ENCODE measurements at regions not wholly inside any gene's neighbourhood (a gene's known extent, or its start where the extent isn't known, plus 50 kb on each side); places are given as distances from the start of the nearest gene placed in this dataset.
"Not testable (repeated sequence)": the region's sequence is repeated elsewhere in the genome, so short reads cannot be mapped to it uniquely, and the experiment has no call there.

- not testable (repeated sequence) for DNase-seq (ENCODE audit: low spot score)
Observed at GRCh38 chr1:220475608-220476007, 52.3 kb upstream of the MARK1 start.

- DNase-seq (ENCODE audit: low spot score) = not testable (repeated sequence)
Observed at GRCh38 chr1:220475141-220475540, 52.8 kb upstream of the MARK1 start.

- no peak for DNase-seq (ENCODE audit: low spot score)
Observed at GRCh38 chr1:220473440-220473839, 54.5 kb upstream of the MARK1 start.

GRCh38 chr1:220462752-220463151 is 65.2 kb upstream of the MARK1 start:
- no peak for DNase-seq (ENCODE audit: low spot score)

GRCh38 chr1:220458936-220459335 is 69.0 kb upstream of the MARK1 start:
- no peak for DNase-seq (ENCODE audit: low spot score)

GRCh38 chr1:220457957-220458609 is 69.9 kb upstream of the MARK1 start:
- DNase-seq (ENCODE audit: low spot score) = no peak

- no peak for DNase-seq (ENCODE audit: low spot score)
Observed at GRCh38 chr1:220455559-220455958, 72.4 kb upstream of the MARK1 start.

GRCh38 chr1:220454155-220454777 is 73.7 kb upstream of the MARK1 start:
- no peak for DNase-seq (ENCODE audit: low spot score)

- no peak for DNase-seq (ENCODE audit: low spot score)
Observed at GRCh38 chr1:220453371-220453770, 74.6 kb upstream of the MARK1 start.

GRCh38 chr1:220451532-220451931 is 76.4 kb upstream of the MARK1 start:
- DNase-seq (ENCODE audit: low spot score) = no peak

- DNase-seq (ENCODE audit: low spot score) = no peak
Observed at GRCh38 chr1:220450927-220451326, 77.0 kb upstream of the MARK1 start.

- no peak for DNase-seq (ENCODE audit: low spot score)
Observed at GRCh38 chr1:220448217-220448616, 79.7 kb upstream of the MARK1 start.

- DNase-seq (ENCODE audit: low spot score) = not testable (repeated sequence)
Observed at GRCh38 chr1:220444586-220444985, 83.3 kb upstream of the MARK1 start.

GRCh38 chr1:220441211-220441610 is 86.7 kb upstream of the MARK1 start:
- no peak for DNase-seq (ENCODE audit: low spot score)

GRCh38 chr1:220438741-220439140 is 89.2 kb upstream of the MARK1 start:
- DNase-seq (ENCODE audit: low spot score) = no peak

- DNase-seq (ENCODE audit: low spot score) = no peak
Observed at GRCh38 chr1:220432408-220432807, 95.5 kb upstream of the MARK1 start.

GRCh38 chr1:220431554-220432239 is 96.2 kb upstream of the MARK1 start:
- no peak for DNase-seq (ENCODE audit: low spot score)

- DNase-seq (ENCODE audit: low spot score) = no peak
Observed at GRCh38 chr1:220430586-220430985, 97.3 kb upstream of the MARK1 start.

GRCh38 chr1:220430059-220430458 is 97.9 kb upstream of the MARK1 start:
- no peak for DNase-seq (ENCODE audit: low spot score)

- DNase-seq (ENCODE audit: low spot score) = no peak
Observed at GRCh38 chr1:220426989-220427388, 100.9 kb upstream of the MARK1 start.

- DNase-seq (ENCODE audit: low spot score) = no peak
Observed at GRCh38 chr1:220425852-220426251, 102.1 kb upstream of the MARK1 start.

GRCh38 chr1:220421508-220421907 is 106.4 kb upstream of the MARK1 start:
- no peak for DNase-seq (ENCODE audit: low spot score)

GRCh38 chr1:220420726-220421125 is 107.2 kb upstream of the MARK1 start:
- no peak for DNase-seq (ENCODE audit: low spot score)

Measured in mucosa of gallbladder (tissue), 1 donor.